GM21825 (cell line): ENCODE measurements at regions not wholly inside any gene's neighbourhood (a gene's known extent, or its start where the extent isn't known, plus 50 kb on each side); places are given as distances from the start of the nearest gene placed in this dataset.
"Not testable (repeated sequence)": the region's sequence is repeated elsewhere in the genome, so short reads cannot be mapped to it uniquely, and the experiment has no call there.

ENCODE experiments used
- ATAC-seq: cut with Tn5 transposase; IDR thresholded peaks from one replicate; pipeline ENCODE4 v1.9.1; 2021; ENCODE audit warnings: mild to moderate bottlenecking, moderate library complexity; ENCODE audit not compliant: unreplicated experiment

- ATAC-seq = no peak
Measured at GRCh38 chr16:63473725-63474124, 1437.5 kb upstream of the CDH8 start.

GRCh38 chr16:63467513-63467912 lies 1431.3 kb upstream of the CDH8 start:
- no peak for ATAC-seq

GRCh38 chr16:63462316-63462715 lies 1426.1 kb upstream of the CDH8 start:
- ATAC-seq = no peak

- ATAC-seq = no peak
Measured at GRCh38 chr16:63461248-63461841, 1425.1 kb upstream of the CDH8 start.

DNA sequence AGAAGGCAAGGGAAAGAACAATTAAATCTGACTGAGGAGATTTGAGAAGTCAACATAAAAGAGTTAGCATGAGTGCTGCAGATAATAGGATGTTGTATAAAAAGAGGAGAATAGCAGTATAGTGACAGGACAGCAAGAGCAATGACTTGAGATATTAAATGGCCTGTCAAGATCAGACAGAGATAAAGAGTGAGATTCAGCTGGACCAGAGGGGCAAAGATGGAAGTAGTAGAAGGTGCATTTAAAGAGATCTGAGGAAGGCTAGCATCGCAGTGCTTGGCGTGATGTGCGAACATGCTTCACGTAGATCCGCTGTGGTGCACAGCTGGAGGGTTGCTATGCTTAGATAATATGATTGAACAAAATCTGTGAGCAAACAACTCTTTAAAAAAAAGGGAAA lies 1422.6 kb upstream of the CDH8 start:
- no peak for ATAC-seq

GRCh38 chr16:63457869-63458268 lies 1421.6 kb upstream of the CDH8 start:
- ATAC-seq = no peak

GRCh38 chr16:63453261-63453660 lies 1417.0 kb upstream of the CDH8 start:
- no peak for ATAC-seq

- ATAC-seq = no peak
Measured at GRCh38 chr16:63447121-63447520, 1410.9 kb upstream of the CDH8 start.

DNA sequence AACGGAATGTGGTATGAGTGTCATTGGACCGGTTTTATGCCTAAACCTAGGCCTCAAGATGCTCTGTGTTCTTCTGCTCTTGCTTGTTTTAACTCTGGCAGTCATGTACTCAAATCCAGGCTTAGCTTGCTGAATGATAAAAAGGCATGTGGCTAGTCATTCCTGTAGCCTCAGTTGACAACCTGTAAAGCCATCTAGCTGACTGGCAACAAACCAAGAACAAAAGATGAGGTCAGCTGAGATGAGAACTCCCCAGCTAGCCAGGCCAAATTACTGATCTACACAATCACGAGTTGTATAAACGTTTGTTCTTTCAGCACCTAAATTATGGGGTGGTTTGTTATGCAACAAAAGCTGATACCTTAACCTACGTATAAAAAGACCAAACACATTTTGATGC lies 1406.0 kb upstream of the CDH8 start:
- ATAC-seq = no peak

GRCh38 chr16:63426275-63426870 lies 1390.1 kb upstream of the CDH8 start:
- ATAC-seq = no peak

- ATAC-seq = no peak
Measured at GRCh38 chr16:63422715-63423114, 1386.5 kb upstream of the CDH8 start.

GRCh38 chr16:63416712-63417111 lies 1380.5 kb upstream of the CDH8 start:
- ATAC-seq = no peak

DNA sequence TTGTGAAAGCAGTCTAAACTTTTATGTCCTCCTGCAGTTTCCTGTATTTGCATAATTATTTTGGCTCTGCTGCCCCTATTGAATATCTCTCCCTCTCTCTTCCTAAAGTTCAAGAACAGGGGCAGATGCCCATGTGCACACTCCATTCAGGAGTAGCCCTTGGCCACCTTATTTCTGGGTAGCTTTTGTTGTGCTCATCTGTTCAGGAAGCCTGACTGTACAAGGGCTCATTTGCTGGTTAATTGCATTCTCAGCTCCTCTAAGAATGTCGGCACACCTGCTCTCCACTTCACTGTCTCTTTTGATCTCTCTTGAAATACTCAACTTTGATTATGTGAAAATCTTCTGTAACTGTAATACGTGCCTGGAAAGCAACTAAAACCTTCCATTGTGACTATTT lies 1378.8 kb upstream of the CDH8 start:
- no peak for ATAC-seq

DNA sequence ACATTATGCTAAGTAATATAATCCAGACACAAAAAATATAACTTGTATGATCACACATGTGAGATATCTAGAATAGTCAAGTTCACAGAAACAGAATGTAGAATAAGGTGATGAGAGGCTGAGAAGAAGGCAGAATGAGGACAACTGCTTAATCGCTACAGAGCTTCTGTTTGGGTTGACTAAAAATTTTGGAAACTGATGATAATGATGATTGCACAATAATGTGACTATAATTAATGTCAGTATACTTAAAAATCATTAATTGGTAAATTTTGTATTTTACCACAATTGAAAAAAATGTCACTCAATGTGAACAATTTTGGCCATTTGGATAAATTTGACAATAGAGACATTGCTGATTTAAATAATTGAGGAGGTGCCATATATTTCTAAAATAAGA lies 1374.4 kb upstream of the CDH8 start:
- no peak for ATAC-seq

DNA sequence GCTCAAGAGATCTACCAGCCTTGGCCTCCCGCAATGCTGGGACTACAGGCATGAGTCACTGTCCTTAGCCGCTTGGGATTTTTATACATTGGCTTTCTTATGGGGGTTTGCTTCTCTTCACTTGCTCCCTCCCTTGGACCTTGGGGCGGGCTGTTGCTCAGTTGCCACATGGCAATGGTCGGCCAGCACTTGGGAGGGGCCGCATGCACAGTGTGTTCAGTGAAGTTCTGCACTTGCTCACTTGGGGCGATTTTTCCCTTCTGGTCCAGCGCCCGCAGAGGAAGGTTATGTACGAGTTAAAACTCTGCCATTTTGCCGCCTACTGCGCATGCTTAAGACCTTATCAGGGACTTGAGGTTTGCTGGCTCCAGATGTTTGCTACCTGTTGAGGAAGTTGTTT lies 1367.6 kb upstream of the CDH8 start:
- ATAC-seq = no peak

DNA sequence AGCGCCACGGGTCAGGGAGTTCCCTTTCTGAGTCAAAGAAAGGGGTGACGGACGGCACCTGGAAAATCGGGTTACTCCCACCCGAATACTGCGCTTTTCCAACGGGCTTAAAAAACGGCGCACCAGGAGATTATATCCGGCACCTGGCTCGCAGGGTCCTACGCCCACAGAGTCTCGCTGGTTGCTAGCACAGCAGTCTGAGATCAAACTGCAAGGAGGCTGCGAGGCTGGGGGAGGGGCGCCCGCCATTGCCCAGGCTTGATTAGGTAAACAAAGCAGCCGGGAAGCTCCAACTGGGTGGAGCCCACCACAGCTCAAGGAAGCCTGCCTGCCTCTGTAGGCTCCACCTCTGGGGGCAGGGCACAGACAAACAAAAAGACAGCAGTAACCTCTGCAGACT lies 1352.0 kb upstream of the CDH8 start:
- not testable (repeated sequence) for ATAC-seq

- no peak for ATAC-seq
Measured at GRCh38 chr16:63385714-63386432, 1349.6 kb upstream of the CDH8 start.

DNA sequence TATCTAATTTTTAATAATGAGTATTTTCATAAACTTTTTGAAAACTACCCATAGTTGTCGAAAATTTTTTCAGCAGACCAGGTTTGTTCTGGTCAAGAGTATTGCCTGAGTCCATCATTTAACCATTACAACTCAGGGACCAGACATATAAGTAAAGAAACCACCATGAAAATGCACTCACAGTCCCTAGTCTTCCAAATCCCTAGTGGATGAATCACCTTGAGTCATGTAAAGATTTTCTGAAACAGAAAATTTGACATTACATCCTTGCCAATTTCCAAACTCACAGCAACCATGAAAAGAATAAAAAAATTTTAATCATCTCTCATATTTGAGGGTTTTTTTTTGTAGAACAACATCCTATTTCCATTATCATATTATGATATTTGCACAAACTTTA lies 1337.5 kb upstream of the CDH8 start:
- ATAC-seq = no peak

DNA sequence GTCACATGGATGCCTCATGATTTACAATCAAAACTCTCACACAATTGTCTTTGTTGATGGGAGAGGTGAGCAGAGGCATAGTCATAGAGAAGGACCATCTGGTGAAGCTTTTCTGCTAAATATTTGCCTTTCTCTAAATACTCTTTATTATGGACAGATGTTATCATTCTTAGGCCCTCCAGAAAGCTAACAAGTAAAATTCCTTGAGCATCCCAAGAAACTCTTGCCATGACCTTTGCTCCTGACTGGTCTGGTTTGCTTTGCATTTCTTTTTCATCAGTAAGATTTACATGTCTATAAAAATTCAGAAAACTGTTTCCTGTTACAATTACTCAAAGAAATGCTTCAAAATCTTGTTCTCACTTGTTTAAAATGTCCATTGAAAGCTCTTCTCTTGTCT lies 1336.6 kb upstream of the CDH8 start:
- no peak for ATAC-seq

DNA sequence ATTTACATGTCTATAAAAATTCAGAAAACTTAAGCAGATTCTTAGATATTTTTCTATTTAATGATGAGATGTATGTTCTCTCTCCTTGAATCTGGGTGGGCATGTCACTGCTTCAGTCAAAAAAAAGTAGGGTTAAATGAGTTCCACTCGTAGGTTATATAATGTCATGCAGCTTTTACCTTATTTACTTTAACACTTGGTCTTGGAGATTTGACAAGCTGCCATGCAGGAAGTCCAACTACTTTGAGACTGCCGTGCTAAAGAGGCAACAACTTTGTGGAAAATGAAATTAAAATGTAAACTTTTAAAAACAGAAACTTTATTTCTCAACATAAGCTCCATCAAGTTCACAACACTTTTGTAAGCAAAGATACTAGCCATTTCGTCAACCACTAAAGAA lies 1336.0 kb upstream of the CDH8 start:
- no peak for ATAC-seq

GRCh38 chr16:63365649-63366304 lies 1329.5 kb upstream of the CDH8 start:
- ATAC-seq = no peak

DNA sequence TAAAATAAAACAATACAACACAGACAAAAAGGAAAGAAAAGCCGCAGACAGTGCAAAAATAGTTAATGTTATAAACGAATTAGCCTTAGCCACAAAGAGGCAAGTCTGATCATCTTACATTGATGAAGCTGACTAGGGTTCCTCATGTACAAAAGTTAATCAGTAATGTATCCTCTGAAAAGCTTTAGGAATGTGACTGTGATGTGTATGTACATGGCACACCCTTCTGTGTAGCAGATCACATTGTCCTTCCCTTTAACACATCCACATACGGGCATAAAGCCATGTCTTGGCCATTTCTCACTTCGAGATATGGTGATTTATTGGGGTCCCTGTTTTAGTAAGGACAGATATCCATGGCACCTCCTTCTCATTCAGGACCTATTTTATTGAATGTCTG lies 1327.5 kb upstream of the CDH8 start:
- no peak for ATAC-seq
